Suprapubic skin (tissue), 4 donors: ENCODE measurements at regions not wholly inside any gene's neighbourhood (a gene's known extent, or its start where the extent isn't known, plus 50 kb on each side); places are given as distances from the start of the nearest gene placed in this dataset.

ENCODE experiments used
- CTCF ChIP-seq, 2 donors: fragments of 200-600 bp in 1 of 2; fragments of 450-650 bp in 1 of 2; sonication (generic) in 1 of 2; IDR thresholded peaks; one replicate each; pipeline ENCODE4 v1.5.1; 2016 to 2019; ENCODE audit warnings: antibody characterized with exemption in 2 of 2, mild to moderate bottlenecking in 1 of 2, moderate library complexity in 1 of 2
- EP300 ChIP-seq: sonication (generic); formaldehyde crosslinking; IDR thresholded peaks from one replicate; pipeline ENCODE4 v1.6.1; 2017; ENCODE audit warnings: antibody characterized with exemption
- POLR2AphosphoS5 ChIP-seq, 3 donors: sonication (generic); formaldehyde crosslinking; IDR thresholded peaks; one replicate each; pipeline ENCODE4 v1.6.1; 2017; ENCODE audit warnings: antibody characterized with exemption in 3 of 3

DNA sequence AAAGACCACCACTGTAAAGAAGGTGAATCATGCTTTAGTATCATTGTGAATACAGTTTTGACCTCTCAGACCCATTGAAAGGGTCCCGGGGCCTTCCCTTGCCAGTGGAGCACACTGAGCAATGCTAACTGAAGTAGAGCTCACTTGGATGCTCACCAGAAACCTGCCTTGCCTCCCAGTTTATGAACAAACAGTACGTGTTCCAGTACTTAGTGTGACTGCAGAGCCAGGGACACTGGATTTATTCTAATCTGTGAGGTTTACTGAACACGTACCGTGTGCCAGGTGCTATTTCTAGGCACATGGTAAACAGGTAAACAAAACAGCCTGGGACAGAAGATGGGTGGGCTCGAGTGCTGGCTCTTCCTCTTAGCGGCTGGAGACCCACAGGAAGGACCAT is 79.6 kb downstream of the FOXL1 start:
- no peak for TF ChIP-seq POLR2AphosphoS5 (IDR thresholded peaks at IDR 0.05)
- TF ChIP-seq EP300 = no peak
- TF ChIP-seq CTCF (IDR thresholded peaks at IDR 0.05) = no peak
